Spleen (tissue), 11 donors: ENCODE measurements at regions not wholly inside any gene's neighbourhood (a gene's known extent, or its start where the extent isn't known, plus 50 kb on each side); places are given as distances from the start of the nearest gene placed in this dataset.

Experiments used
- DNase-seq: peaks from one replicate; pipeline ENCODE4 v3.0.0-alpha.2; 2020
- H3K27ac ChIP-seq, 8 donors: fragments of 200-600 bp; sonication (generic) in 7 of 8; 1 replicate in 4 of 8; 2 replicates in 4 of 8; pipeline versions ENCODE4 v1.5.0 to v1.8.0; 2016 to 2021; ENCODE audit warnings: inconsistent platforms in 4 of 8, mild to moderate bottlenecking in 4 of 8, moderate library complexity in 1 of 8
- H3K27me3 ChIP-seq, 7 donors: fragments of 200-600 bp; sonication (generic) in 6 of 7; replicated peaks in 1 of 7; 1 replicate in 4 of 7; 2 replicates in 3 of 7; pipeline versions ENCODE4 v1.5.0 to v1.8.0; 2016 to 2021; ENCODE audit warnings: inconsistent platforms in 3 of 7, mild to moderate bottlenecking in 1 of 7
- H3K36me3 ChIP-seq, 6 donors: fragments of 200-600 bp; sonication (generic) in 5 of 6; 1 replicate in 4 of 6; 2 replicates in 2 of 6; pipeline versions ENCODE4 v1.5.0 to v1.8.0; 2016 to 2021; ENCODE audit warnings: inconsistent platforms in 2 of 6
- H3K4me1 ChIP-seq, 6 donors: fragments of 200-600 bp; sonication (generic) in 5 of 6; 1 replicate in 3 of 6; 2 replicates in 3 of 6; pipeline versions ENCODE4 v1.5.0 to v1.8.0; 2016 to 2021; ENCODE audit warnings: inconsistent platforms in 3 of 6
- H3K4me3 ChIP-seq, 8 donors: fragments of 200-600 bp; sonication (generic) in 7 of 8; 1 replicate in 4 of 8; 2 replicates in 4 of 8; pipeline versions ENCODE4 v1.5.0 to v1.8.0; 2016 to 2021; ENCODE audit warnings: inconsistent platforms in 4 of 8, mild to moderate bottlenecking in 4 of 8, moderate library complexity in 2 of 8
- H3K9me3 ChIP-seq, 8 donors: fragments of 200-600 bp; sonication (generic) in 7 of 8; 1 replicate in 4 of 8; 2 replicates in 4 of 8; pipeline versions ENCODE4 v1.5.0 to v1.8.0; 2016 to 2021; ENCODE audit warnings: inconsistent platforms in 4 of 8
- POLR2A ChIP-seq, 3 donors: fragments of 450-650 bp; IDR thresholded peaks; one replicate each; pipeline ENCODE4 v1.5.1; 2017; ENCODE audit warnings: antibody characterized with exemption in 3 of 3, mild to moderate bottlenecking in 1 of 3
- POLR2AphosphoS5 ChIP-seq, 3 donors: sonication (generic); formaldehyde crosslinking; IDR thresholded peaks; one replicate each; pipeline ENCODE4 v1.5.1; 2017; ENCODE audit warnings: antibody characterized with exemption in 3 of 3
- WGBS, 5 donors: extraction: QIAGEN DNeasy Blood & Tissue Kit in 3 of 5; methylation state at CpG; one replicate each; pipeline versions ENCODE4 v1.1.5 to v1.1.7; 2013 to 2018; 5-methylcytosine and 5-hydroxymethylcytosine counted together
- intact Hi-C: fragments of 100-400 bp; cut with DNase I; formaldehyde crosslinking; loops from one replicate; pipeline ENCODE4 v1.15.0; 2023; ENCODE audit warnings: low total_unique reads
- TF ChIP-seq, protein P1 (sequence below), 11 experiments: fragments of 200-600 bp in 7 of 11; fragments of 450-650 bp in 4 of 11; sonication (generic) in 4 of 11; IDR thresholded peaks in 8 of 11; conservative IDR thresholded peaks in 3 of 11; 1 replicate in 7 of 11; 2 replicates in 4 of 11; pipeline versions ENCODE4 v1.4.0 to v1.8.0; 2016 to 2021; ENCODE audit warnings: antibody characterized with exemption in 11 of 11, inconsistent platforms in 4 of 11, mild to moderate bottlenecking in 1 of 11
- donor health status: healthy with polysubstance abuse.
- donor health status: DM: no; HTN: no; CAD: no; lungs with moderate emphysema.
- donor health status: DM: no; HTN: no; CAD: no.
- donor health status: Bipolar disorder and iron deficiency.
- donor health status: healthy.
- donor health status: DM: no; HTN: no; CAD: no.
- donor health status: DM: yes; HTN: yes; CAD: no.

DNA sequence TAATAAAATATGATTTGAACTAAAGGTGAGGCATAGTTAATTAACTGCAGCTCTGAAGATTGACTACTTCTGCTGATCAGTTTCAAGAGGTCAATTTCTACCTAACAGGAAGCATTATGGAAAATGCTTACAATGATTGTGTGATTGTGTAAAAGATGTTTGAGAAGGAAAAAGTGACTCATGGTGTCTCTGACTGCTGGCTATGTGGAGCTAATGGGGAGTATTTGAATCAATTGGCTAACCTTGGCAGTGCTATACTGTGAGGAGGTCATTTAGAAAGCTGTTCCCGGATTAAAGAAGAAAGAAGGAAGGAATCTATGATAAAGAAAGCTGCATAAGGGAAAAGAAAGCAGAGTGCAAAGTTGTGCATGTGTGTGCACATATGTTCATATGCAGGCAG, 376.5 kb downstream of the ADGRL2 start:
- no peaks in the 10 kb centered on the region for H3K27me3 ChIP-seq
- 50 to 84% (median 65%) methylated on average over 1 of the region's 1 CpG for WGBS, 5 donors
- H3K4me3 ChIP-seq, result no peak overlapping the region
- intact Hi-C loops, result no loop called here
- peaks cover 0 to 7% (median 0%) of the 10 kb centered on the region in 8 donors for H3K9me3 ChIP-seq
- H3K4me1 ChIP-seq, result no peaks in the 10 kb centered on the region
- H3K27ac ChIP-seq, result no peak overlapping the region
- no peak for DNase-seq
- H3K36me3 ChIP-seq, result no peaks in the 10 kb centered on the region
- TF ChIP-seq POLR2AphosphoS5 (IDR thresholded peaks at IDR 0.05), result no peak
- TF ChIP-seq, protein P1, sequence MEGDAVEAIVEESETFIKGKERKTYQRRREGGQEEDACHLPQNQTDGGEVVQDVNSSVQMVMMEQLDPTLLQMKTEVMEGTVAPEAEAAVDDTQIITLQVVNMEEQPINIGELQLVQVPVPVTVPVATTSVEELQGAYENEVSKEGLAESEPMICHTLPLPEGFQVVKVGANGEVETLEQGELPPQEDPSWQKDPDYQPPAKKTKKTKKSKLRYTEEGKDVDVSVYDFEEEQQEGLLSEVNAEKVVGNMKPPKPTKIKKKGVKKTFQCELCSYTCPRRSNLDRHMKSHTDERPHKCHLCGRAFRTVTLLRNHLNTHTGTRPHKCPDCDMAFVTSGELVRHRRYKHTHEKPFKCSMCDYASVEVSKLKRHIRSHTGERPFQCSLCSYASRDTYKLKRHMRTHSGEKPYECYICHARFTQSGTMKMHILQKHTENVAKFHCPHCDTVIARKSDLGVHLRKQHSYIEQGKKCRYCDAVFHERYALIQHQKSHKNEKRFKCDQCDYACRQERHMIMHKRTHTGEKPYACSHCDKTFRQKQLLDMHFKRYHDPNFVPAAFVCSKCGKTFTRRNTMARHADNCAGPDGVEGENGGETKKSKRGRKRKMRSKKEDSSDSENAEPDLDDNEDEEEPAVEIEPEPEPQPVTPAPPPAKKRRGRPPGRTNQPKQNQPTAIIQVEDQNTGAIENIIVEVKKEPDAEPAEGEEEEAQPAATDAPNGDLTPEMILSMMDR (IDR thresholded peaks at IDR 0.05 in 8 of 11, conservative IDR thresholded peaks at IDR 0.05 in 3 of 11), result no peak
- no peak for TF ChIP-seq POLR2A (IDR thresholded peaks at IDR 0.05)

DNA sequence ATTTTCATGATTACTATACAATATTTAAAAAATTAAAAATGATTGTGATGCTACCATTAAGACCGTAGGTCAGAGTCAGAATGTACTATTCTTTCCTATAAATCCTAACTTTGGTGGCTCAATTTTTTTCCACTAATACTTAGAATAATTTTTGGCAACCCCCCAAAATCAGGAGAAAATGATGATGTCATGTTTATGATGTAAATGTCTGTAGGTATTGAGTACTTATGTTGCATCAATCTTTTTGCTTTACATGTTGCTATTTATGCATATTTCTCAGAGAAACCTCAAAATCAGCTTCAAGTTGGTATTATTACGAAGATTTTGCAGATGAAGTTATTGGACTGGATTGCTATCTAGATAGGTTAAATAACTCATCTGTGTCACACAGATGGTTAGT, 371.2 kb downstream of the ADGRL2 start:
- DNase-seq, result no peak
- Histone ChIP-seq H3K36me3 (no peaks in the 10 kb centered on the region), H3K27me3 (no peaks in the 10 kb centered on the region), H3K4me1 (peaks cover 0 to 8% (median 0%) of the 10 kb centered on the region in 6 donors), H3K9me3 (peaks cover 0 to 7% (median 0%) of the 10 kb centered on the region in 8 donors), H3K4me3 (no peak overlapping the region), H3K27ac (no peak overlapping the region)
- intact Hi-C loops, result no loop called here
- TF ChIP-seq POLR2AphosphoS5 (IDR thresholded peaks at IDR 0.05) (no peak), POLR2A (IDR thresholded peaks at IDR 0.05) (no peak)
- TF ChIP-seq, protein P1 (IDR thresholded peaks at IDR 0.05 in 8 of 11, conservative IDR thresholded peaks at IDR 0.05 in 3 of 11), result no peak
- 65 to 97% (median 95%) methylated on average over 2 of the region's 2 CpGs for WGBS, 5 donors

DNA sequence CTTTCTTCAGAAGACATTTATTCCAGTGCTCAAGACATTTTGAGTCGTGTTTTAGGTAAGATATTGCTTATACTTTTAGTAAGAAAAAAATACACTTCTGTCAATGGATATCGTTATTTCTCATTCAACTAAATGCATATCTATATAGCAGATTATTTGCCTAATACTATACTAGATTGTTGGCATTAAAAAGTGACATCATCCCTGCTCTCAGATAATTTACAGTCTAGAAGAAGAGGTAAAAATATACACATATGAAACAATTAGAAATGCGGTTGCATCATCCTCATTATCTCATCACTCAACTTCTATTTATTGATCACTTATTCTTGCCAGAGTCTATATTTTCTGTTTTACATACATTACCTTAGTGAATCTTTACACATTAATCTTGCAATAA, 367.7 kb downstream of the ADGRL2 start:
- WGBS, 5 donors, result 74 to 87% (median 76%) methylated on average over 3 of the region's 3 CpGs
- no peak for TF ChIP-seq POLR2A (IDR thresholded peaks at IDR 0.05)
- TF ChIP-seq, protein P1 (IDR thresholded peaks at IDR 0.05 in 8 of 11, conservative IDR thresholded peaks at IDR 0.05 in 3 of 11), result no peak
- TF ChIP-seq POLR2AphosphoS5 (IDR thresholded peaks at IDR 0.05), result no peak
- Histone ChIP-seq H3K9me3 (peaks cover 0 to 7% (median 0%) of the 10 kb centered on the region in 8 donors), H3K27me3 (no peaks in the 10 kb centered on the region), H3K4me3 (no peak overlapping the region), H3K36me3 (no peaks in the 10 kb centered on the region), H3K4me1 (peaks cover 0 to 8% (median 0%) of the 10 kb centered on the region in 6 donors), H3K27ac (no peak overlapping the region)
- no peak for DNase-seq
- intact Hi-C loops, result no loop called here

DNA sequence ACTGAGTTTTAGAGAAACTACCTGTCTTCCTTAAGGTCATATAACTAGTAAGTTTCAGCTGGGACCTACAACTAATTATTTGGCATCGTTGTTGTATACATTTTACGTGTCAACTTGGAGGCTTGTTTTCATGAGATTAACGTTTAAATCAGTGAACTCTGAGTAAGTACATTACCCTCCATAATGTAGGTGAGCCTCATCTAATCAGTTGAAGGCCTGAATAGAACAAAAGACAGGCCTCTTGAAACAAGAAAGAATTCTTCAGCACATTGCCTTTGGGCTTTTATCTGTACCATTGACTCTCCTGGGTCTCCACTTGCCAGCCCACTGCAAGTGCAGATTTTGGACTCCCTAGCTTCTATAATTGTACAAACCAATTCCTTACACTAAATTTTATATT, 364.6 kb downstream of the ADGRL2 start:
- 87 to 98% (median 94%) methylated on average over 3 of the region's 3 CpGs for WGBS, 5 donors
- H3K27me3 ChIP-seq, result no peaks in the 10 kb centered on the region
- intact Hi-C loops, result no loop called here
- no peak for DNase-seq
- H3K9me3 ChIP-seq, result no peaks in the 10 kb centered on the region
- H3K27ac ChIP-seq, result no peak overlapping the region
- peaks cover 0 to 17% (median 0%) of the 10 kb centered on the region in 6 donors for H3K4me1 ChIP-seq
- TF ChIP-seq, protein P1 (IDR thresholded peaks at IDR 0.05 in 8 of 11, conservative IDR thresholded peaks at IDR 0.05 in 3 of 11), result no peak
- TF ChIP-seq POLR2AphosphoS5 (IDR thresholded peaks at IDR 0.05) (no peak), POLR2A (IDR thresholded peaks at IDR 0.05) (no peak)
- H3K36me3 ChIP-seq, result no peaks in the 10 kb centered on the region
- H3K4me3 ChIP-seq, result no peak overlapping the region
